ENCODE measurements at regions not wholly inside any gene's neighbourhood (a gene's known extent, or its start where the extent isn't known, plus 50 kb on each side); places are given as distances from the start of the nearest gene placed in this dataset.
"Not testable (repeated sequence)": the region's sequence is repeated elsewhere in the genome, so short reads cannot be mapped to it uniquely, and the experiment has no call there.

DNA sequence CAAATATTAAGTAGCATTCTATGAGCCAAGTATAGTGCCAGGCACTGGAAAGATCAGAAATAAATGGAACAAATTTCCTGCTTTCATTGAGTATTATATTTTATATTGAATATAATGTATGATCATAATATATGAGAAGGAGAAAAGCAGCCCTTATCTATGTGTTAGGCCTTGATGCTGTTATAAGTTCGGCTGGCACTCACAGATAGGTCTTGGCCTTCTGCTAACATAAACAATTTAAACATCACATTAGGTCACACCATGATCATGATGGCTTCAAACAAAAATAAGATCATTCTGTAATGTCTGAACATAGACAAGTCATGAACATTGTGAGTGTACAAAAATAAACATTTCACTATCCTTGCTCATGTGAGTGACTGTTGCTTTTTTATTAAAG lies 584.0 kb upstream of the ZNF385D start:
- DNase-seq = no peak

DNA sequence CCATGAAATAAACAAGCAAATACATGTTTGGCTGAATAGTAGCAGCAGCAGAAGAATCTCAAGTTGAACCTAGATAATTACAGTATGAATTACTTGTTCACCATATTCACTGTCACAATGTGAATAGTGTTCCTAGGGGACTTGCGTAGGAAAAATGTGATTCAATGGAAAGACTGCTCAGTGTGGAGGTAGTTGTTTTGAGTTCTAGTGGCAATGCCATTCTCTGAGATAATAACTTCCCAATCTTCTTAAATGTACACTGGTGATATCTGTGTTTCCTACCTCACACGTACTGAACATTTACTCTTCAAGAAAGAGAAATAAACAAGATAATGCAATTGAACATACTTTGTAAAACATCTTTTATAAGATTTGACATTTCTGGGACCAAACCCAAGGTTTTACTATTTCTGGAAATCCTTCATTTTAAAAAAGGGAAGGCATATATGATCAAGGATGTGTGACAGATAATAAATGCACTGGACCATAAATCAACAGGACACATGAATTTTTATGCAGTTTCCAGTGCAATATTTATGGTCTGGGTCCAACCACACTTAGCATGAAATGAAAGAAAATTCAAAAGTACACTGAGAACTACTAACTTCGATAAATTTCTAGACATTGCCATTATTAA lies 598.3 kb upstream of the ZNF385D start:
- DNase-seq = no peak

DNA sequence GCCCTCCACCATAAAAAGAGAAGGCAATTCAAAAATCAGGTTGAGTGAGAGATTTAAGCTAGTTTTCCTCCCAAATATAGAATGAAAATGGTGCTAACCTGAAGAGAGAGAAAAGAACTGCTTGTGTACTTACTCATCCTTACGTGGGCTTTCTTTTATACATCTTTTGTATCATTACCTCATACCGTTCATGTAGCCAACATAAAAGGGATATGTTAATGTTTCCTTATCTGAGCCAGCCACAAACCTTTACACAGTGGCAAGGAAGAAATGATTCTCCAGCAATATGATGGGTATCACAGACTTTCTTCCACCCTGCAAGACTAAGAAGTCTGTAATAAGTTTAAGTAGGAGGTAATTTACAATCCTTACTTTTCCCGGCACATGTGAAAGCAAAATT lies 600.8 kb upstream of the ZNF385D start:
- DNase-seq = no peak

DNA sequence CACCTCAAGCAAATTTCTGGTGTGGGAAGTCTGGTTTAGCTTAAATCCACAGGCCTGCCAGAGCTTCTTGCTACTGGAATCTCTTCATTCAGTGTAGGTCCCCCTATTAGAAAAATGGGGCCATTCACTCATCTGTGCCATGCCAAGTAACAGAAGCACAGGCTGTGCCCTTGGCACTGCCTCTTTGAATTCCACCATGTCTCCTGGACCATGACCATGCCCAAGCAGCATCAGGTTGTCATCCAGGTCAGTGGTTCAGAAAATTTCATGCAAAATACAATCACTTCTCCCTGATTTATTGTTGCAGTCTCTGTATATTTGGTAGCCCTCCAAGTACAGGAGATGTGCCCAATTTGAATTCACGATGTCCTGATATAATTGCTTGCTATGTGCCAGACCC lies 602.1 kb upstream of the ZNF385D start:
- no peak for DNase-seq

DNA sequence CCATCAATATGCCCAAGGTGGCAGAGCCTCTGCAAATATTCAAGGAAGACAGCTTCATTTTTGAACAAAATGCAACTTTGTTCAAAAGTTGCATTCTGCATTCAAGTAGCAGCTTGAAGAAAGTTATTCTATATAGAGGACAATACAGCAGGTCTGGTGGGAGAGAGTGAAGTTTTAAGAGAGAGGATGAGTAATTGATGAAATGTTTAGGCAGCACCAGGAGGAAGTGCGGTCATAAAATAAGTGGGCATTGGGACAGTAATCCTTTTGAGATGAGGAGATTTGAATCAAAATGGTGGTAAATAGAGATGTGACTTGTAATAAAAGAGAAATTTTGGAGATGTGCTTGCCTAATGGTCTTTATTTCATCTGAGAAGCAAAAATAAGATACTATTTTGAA lies 607.3 kb upstream of the ZNF385D start:
- DNase-seq = no peak

DNA sequence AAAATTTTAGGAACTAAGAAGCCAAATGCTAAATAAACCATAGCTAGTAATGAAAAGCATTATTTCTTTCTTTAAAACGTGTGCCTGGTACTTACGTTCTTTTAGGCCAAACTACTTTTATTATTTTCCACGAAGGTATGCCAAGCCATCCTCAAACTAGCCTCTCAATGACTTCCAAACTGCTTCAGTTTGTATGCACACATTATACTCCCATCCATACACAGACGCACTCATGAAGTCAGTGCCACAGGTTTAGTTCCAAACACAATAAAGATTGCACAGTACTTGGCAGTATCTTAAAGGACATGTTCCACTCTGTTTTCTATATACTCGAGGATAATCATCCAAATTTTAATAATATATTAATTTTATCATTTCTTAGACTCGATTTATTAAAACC lies 609.2 kb upstream of the ZNF385D start:
- no peak for DNase-seq

DNA sequence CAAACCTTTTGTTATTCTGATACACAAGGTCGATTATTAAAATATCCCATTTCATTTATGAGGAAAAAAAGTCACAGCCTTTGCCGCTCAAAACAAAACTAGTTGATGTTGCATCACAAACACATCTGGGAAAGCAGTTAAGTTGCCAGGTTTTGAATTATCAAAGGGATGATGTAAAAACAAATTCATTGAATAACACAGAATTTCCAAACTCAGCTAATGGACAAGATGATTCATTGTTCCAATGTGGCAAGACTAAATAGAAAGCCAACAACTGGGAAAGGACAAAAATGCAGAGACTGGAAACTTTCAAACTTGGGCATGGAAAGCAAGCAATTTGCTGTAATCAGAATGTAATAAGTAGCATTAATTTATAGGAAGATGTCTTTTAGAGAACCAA lies 610.0 kb upstream of the ZNF385D start:
- DNase-seq = no peak

DNA sequence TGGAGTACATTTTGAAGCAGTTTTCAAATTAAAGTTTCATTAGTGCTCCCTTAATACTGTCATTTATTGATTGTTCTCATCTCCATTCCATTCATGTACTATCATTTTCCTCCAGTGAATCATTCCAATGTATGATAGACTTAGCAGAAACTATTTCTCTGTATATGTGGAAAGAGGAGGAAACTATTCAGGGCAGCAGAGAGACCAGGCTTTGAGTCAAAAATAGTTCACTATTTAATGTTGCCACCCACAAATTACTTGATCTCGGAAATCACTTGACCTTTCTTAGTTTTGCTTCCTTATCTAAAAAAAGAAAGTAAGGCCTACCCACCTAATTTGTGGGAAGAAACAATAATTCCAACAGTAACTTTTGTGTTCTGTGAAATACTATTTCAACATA lies 610.5 kb upstream of the ZNF385D start:
- DNase-seq = no peak

DNA sequence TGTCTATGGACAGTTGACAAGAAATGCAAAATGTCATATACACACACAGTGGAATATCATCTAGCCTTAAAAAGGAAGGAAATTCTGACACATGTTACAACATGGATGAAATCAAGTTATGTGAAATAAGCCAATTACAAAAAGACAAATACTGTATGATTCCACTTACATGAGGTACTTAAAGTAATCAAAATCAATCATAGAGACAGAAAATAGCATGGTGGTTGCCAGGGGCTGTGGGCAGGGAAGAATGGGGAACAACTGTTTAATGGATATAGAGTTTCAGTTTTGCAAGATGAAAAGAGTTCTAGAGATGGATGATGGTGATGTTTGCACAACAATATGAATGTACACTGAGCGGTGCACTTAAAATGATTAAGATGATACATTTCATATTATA lies 613.8 kb upstream of the ZNF385D start:
- DNase-seq = no peak

DNA sequence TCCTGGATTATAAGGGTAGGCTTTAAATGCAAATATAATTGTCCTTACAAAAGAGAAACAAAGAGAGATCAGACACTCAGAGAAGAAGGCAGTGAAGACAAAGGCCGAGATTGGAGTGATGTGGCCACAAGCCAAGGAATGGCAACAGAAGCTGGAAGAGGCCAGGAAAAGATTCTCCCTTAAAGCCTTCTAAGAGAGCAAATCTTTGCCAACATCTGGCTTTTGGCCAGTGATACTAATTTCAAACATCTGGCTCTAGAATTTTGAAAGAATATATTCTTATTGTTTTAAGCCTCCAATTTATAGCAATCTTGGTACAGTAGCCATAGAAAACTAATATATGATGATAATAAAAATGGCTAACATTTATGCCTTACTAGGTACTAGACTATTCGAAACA lies 615.8 kb upstream of the ZNF385D start:
- no peak for DNase-seq

DNA sequence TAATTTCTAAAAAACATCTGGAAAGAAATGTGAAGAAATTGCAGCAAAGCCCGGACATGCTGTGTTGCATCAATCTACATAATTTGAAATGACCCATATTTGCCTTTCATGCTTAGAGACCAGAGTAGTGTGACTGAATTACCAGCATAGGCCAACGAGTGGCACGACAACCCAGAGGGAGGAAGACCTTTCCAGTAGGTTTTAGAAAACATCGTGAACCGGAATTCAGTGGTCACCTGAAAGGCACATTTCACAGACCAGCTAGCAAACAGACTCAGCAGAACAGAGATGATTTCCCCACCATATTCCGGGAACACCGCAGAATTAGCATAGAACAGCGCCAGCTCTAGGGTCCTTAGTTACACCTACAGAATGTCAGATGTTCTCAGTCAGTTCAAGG lies 620.0 kb upstream of the ZNF385D start:
- DNase-seq = no peak

DNA sequence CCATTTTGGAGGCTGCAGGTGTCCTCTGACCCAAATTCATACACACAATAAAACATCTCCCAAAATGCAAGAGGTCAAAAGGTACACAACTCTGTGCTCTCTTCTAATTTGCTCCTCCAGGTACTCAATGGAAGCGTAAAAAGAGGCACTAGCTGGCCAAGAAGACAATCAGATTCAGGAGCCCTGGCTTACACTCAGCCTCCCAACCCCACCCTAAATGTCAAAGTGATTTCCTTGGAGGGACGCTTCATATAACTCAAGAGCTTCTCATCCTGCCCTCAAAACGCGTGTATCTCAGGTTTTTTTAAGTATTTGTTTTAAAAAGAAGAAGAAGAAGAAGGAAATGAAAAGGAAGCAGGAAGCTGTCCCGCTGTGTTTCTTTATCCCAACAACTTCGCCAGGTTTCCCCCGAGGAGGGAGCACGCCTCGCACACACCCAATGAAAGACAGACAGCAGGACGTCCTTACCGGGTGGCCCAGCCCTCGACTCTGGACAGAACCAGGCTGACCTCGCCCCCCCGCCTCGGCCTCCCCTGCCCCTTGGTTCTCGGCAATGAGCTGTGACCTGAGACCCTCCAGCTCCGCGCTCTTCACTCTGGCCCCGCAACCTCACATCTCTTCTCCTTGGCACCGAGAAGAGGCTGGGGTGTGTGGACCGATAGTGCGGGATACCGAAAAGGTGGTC lies 620.7 kb upstream of the ZNF385D start:
- DNase-seq = no peak

DNA sequence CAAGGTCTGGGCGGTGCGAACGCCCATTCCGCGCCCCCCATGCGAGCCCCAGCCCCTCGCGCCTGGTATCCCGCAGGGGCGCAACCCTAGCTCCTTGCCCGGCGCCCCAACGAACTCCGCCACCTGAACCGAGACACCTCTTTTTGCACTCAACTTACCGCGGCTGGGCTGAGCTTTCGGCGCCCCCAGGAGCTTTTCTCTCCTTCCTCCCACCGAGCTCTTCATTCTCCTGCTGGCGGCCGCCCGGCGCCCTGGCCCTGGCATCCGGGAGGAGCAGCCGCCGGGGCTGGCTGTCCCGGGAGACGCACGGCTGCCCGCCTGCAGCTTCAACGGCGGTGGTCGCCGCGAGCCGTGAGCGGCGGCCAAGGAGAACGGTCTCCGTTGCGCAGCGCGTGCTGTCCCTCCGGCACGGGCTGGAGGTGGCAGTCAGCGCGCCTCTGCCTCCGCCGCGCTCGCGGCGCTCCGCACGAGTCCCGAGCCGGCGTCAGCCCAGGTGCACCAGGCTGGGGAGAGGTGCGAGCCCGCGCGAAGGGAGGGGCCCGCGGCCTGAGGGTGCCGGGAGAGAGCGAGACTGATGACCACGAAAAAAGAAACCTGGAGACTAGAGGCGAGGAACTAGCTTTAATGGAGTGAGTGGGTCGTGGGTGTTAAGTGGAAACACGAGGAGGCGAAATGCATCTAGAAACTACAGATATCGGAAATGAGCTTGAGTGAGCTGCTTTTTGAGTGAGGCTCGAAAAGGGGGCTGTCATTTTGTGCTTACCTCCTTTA lies 621.5 kb upstream of the ZNF385D start:
- DNase-seq = no peak

DNA sequence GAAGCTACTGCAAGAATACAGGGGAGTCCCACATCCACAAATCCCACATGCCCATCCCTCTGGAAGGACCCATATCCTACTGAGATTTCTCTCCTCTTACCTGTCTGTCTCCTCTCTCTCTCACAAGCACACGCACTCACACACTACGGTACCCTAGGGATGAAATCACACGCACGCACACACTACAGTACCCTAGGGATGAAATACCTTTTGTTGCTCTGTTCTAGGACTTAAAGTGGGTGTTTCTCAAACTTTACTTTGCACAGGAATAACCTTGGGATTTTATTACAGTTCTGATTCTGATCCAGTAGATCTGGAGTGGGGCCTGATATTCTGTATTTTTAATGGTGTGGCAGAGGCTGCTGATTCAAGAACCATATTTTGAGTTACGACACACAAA lies 622.2 kb upstream of the ZNF385D start:
- DNase-seq = no peak

DNA sequence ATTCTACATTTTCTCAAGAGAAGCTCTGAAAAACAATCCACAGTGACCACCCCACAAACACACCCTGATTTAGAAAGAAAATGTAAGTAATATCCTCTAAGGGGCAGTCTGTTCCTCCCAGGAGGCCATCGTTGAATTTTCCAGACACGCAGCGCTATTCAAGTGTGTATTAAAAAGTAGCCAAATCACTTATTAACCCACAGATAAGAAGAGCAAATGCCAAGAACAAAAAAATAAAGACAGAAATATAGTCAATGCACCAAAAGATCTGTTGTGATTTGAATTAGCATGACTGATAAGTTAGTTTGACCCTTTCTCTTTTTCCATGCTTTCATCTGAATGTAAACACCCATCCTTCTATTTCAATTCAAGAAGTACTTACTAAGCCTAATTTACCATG lies 622.8 kb upstream of the ZNF385D start:
- no peak for DNase-seq

DNA sequence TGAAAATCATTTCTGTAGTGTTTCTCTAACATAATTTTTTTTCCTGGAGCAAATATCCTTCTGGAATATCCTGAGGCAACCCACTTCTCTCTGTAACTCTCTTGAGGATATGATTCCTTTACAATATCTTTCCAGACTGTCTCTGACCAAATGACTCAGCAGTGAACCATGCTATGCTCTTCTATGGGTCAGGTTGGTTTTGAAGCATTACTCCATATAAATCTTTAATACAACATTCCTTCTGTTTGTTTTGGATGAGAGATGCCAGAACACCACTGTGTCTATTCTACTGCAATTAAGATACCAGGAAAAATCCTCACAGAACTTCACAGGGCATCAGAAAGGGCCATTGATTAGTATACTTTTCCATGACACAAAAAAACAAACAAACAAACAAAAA lies 626.4 kb upstream of the ZNF385D start:
- no peak for DNase-seq

DNA sequence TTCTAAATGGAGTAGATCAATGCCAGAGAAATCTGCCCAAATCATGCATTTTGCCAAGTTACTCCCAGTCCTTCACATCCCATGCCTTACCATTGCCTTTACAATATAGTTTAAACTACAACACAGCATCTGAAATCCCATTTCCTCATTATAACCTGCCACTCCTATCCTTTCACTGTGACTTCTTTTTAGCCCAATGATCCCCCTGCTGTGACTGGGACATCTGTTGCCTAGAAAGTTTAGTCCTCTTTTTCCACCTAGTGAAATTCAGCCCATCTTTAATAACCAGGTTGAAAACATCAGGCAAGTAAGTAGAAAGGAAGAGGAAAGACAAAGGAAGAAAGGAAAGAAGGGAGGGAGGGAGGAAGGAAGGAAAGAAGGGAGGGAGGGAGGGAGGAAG lies 627.9 kb upstream of the ZNF385D start:
- DNase-seq = no peak

DNA sequence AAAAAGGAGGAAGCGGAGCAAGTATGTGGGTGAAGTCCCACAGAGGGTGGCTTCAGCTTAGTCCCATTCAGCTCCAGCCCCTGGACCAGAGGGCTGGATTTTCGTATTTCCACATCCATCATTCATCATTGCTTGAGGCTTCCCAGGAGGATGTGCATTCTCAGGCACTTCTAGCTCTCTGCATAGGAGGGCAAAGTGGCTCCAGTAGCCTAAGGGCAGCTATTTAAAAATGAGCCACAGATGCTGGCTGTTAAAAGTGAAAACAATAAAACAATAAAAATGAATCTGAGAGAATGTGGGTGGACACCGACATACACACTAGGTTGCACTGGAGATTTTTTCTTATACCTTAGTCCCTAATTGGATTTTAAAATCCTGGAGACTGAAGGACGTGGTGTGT lies 629.2 kb upstream of the ZNF385D start:
- DNase-seq = no peak

DNA sequence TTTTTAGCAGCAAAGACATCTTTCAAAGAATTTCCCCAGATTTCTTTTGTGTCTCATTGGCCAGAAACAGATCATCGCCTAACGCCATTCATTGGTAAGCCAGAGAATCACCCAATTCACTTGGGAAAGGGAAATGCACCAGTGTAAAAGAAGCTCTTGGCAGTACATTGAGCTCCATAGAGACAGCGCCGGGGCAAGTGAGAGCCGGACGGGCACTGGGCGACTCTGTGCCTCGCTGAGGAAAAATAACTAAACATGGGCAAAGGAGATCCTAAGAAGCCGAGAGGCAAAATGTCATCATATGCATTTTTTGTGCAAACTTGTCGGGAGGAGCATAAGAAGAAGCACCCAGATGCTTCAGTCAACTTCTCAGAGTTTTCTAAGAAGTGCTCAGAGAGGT lies 630.6 kb upstream of the ZNF385D start:
- not testable (repeated sequence) for DNase-seq

DNA sequence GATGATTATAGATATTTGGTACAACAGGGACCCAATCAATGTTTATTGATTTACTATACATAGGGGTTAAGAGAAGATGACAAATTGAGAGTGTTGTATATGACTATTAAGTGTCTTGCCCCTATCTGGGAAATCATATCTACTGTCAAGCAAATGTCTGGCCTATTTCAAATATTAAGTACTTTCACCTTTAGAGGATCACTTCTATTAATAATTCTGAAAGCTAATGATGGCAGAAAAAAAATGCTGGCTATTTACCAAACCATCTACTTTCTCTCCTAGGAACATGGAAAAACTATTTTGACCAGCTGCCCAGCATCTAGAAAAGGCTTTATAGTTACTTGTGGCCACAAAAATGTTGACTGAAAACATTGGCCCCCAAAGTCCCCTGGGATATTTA lies 632.3 kb upstream of the ZNF385D start:
- no peak for DNase-seq

DNA sequence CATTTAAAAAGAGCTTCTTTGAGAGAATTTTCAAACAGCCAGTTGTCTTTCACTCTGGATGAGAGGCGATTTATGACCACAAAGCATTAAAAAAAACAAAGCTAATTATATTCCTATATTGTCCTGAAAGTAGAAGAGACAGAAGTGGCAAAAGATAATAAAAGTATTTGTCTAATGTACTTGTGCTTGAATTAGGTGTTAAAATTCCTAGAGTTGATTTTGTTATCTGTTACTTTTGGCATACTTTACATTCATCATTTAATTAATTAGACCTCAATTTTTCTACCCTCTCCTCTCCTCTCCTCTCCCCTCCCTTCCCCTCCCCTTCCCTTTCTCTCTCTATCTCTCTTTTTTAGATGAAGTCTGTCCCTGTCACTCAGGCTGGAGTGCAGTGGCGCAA lies 635.1 kb upstream of the ZNF385D start:
- DNase-seq = no peak

DNA sequence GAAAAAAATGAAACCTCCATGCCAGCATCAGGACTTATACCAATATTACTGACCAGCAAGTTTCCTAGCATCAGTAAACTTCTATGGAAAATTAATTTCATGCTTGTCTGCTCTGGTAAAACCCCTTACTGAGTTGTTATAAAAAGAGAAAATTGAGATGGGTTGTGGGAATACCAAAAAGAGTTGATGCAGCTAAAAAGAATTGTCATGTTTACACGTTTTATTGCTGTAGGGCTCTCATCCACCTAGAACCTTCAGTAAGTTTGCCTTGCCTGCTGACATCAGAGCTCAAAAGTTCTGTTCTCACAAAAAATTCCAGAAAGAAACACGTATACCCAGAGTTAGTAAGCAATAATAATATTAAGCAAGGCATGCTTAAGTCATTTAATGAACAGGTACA lies 641.3 kb upstream of the ZNF385D start:
- no peak for DNase-seq

DNA sequence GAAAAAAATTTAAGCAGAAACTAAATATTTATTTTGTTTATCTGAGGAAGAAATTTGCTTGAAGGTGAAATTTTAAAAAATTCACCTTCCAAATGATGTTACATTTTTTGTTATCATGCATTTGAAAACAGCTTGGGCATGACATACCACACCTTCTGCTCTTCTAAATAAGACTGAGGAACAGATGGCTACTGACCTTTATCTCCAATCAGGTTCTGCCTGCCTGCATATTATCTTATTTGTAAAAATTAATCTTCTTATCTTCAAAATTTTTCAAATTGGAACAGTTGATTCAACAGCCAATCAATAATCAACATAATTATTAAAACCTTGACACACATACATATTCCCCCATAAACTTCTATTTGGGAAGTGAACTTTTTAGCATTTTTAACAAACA lies 641.8 kb upstream of the ZNF385D start:
- no peak for DNase-seq

DNA sequence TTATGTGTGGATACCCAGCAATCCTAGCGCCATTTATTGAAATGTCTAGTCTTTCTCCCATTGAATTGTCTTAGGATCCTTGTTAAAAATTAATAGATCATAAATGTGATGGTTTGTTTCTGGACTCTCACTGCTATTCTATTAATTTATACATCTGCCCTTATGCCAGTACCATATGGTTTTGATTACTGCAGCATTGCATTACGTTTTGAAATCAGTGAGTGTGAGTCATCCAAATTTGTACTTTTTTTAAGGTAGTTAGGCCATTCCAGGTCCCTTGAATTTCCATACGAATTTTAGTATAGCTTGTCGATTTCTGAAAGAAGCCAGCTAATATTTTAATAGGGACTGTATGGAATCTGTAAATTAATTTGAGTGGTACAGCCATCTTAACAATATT lies 648.6 kb upstream of the ZNF385D start:
- DNase-seq = no peak

DNA sequence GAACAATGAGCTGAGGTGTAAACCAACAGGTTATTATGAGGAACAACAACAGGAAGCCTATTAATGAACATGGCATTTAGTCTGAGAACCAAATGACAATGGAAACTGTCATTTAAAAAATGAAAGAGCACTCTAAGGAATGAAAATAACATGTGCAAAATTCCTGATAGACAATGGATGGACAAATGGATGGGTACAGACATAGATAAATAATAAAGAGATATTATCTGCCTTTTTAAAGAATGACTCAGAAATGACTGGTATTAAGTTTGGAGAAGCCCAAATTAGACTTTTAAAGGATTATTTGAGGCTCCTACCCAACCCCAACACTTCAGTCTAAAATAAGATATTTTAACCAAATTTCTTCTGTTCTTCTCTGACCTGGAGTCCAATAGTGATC lies 650.5 kb upstream of the ZNF385D start:
- no peak for DNase-seq

All from amniotic stem cell (primary cell).